SK-N-MC (cell line): ENCODE measurements at regions not wholly inside any gene's neighbourhood (a gene's known extent, or its start where the extent isn't known, plus 50 kb on each side); places are given as distances from the start of the nearest gene placed in this dataset.
"Not testable (repeated sequence)": the region's sequence is repeated elsewhere in the genome, so short reads cannot be mapped to it uniquely, and the experiment has no call there.

Experiments
- DNase-seq: peaks from one replicate; pipeline ENCODE4 v3.0.0-alpha.2; 2011; ENCODE audit warnings: low read depth, low spot score
- H3K27ac ChIP-seq: fragments of 200-600 bp; sonication (generic); 2 replicates; pipeline ENCODE4 v1.5.1; 2016; ENCODE audit warnings: mixed run types
- H3K36me3 ChIP-seq: fragments of 200-600 bp; sonication (generic); 2 replicates; pipeline ENCODE4 v1.6.1; 2017; ENCODE audit warnings: antibody characterized with exemption, low read length, mixed read lengths; ENCODE audit not compliant: insufficient read depth
- H3K4me3 ChIP-seq: fragments of 200-600 bp; sonication (generic); 2 replicates; pipeline ENCODE4 v1.5.1; 2016
- H3K9ac ChIP-seq: fragments of 200-600 bp; sonication (generic); 2 replicates; pipeline ENCODE4 v1.8.0; 2017; ENCODE audit warnings: mixed run types, mixed read lengths; ENCODE audit not compliant: insufficient read length
- H3K9me3 ChIP-seq: fragments of 200-600 bp; sonication (generic); 2 replicates; pipeline ENCODE4 v1.6.1; 2017; ENCODE audit warnings: low read depth, mild to moderate bottlenecking, antibody characterized with exemption, low read length, moderate library complexity, mixed read lengths
- EZH2 ChIP-seq: fragments of 200-600 bp; sonication (generic); IDR thresholded peaks from one replicate; pipeline ENCODE4 v1.6.1; 2017; ENCODE audit warnings: antibody characterized with exemption
- FOXP2 ChIP-seq: optimal IDR thresholded peaks from 2 replicates; pipeline ENCODE3; 2011; ENCODE audit warnings: mild to moderate bottlenecking, moderate library complexity; ENCODE audit not compliant: insufficient read depth; ENCODE audit errors: extremely low read length, control extremely low read depth
- POLR2AphosphoS5 ChIP-seq: IDR thresholded peaks from 2 replicates; pipeline ENCODE4 v1.6.1; 2012; ENCODE audit warnings: mild to moderate bottlenecking, low read depth, low read length, borderline replicate concordance

- Histone ChIP-seq H3K4me3 (no peak overlapping the region), H3K27ac (no peak overlapping the region), H3K9me3 (no peaks in the 10 kb centered on the region), H3K36me3 (no peaks in the 10 kb centered on the region), H3K9ac (no peak overlapping the region)
- no peak for DNase-seq
- no peak for TF ChIP-seq POLR2AphosphoS5
These were observed 256.5 kb downstream of the SEC61B start for GRCh38 chr9:99478469-99479027.

GRCh38 chr9:99479929-99480328 is 257.8 kb downstream of the SEC61B start:
- TF ChIP-seq EZH2 = no peak
- no peak for TF ChIP-seq POLR2AphosphoS5
- no peak for TF ChIP-seq FOXP2
- Histone ChIP-seq H3K36me3 (no peaks in the 10 kb centered on the region), H3K9me3 (no peaks in the 10 kb centered on the region), H3K27ac (no peak overlapping the region), H3K9ac (no peak overlapping the region), H3K4me3 (no peak overlapping the region)
- no peak for DNase-seq

DNA sequence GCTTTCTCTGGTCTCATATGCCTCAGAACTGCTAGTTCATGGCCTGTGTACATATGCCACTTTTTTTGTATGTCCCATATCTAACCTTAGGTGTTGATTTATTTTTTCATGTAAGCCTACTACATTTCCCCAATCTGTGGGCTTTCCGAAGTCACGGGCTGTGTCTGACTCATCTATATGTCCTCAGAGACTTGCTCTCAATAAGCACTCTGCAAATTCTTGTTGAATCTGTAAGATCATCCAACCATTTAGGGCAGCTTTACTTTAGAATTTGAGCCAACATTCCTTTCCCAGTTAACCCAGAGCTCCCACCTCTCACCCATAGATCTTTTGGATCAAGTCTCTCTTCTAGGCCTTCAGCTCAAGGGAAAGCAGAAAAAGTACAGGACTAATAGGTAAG is 263.4 kb downstream of the SEC61B start:
- Histone ChIP-seq H3K4me3 (no peak overlapping the region), H3K9ac (no peak overlapping the region), H3K9me3 (no peaks in the 10 kb centered on the region), H3K27ac (no peak overlapping the region), H3K36me3 (no peaks in the 10 kb centered on the region)
- TF ChIP-seq POLR2AphosphoS5 (no peak), FOXP2 (no peak), EZH2 (no peak)
- no peak for DNase-seq

DNA sequence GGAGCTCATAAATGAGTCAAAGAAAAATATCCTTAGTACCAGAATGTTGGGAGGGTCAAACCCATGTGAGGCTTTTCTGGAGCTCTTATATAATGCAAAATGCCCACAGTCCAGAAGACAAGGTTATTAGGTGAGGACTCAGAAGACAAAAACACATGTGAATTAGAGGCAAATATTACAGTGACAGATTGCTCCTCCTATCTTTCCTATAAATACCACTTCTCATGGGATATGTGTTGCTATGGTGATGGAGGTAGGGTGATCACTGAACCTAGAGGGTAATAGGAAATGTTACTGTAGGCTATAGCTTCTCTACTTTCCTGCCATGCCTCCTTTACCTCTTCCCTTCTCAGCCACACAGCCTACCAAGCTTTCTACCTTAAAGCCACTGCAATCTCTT is 264.6 kb downstream of the SEC61B start:
- Histone ChIP-seq H3K4me3 (no peak overlapping the region), H3K36me3 (no peaks in the 10 kb centered on the region), H3K27ac (no peak overlapping the region), H3K9ac (no peak overlapping the region), H3K9me3 (no peaks in the 10 kb centered on the region)
- DNase-seq = no peak
- TF ChIP-seq FOXP2 (no peak), EZH2 (no peak), POLR2AphosphoS5 (no peak)

DNA sequence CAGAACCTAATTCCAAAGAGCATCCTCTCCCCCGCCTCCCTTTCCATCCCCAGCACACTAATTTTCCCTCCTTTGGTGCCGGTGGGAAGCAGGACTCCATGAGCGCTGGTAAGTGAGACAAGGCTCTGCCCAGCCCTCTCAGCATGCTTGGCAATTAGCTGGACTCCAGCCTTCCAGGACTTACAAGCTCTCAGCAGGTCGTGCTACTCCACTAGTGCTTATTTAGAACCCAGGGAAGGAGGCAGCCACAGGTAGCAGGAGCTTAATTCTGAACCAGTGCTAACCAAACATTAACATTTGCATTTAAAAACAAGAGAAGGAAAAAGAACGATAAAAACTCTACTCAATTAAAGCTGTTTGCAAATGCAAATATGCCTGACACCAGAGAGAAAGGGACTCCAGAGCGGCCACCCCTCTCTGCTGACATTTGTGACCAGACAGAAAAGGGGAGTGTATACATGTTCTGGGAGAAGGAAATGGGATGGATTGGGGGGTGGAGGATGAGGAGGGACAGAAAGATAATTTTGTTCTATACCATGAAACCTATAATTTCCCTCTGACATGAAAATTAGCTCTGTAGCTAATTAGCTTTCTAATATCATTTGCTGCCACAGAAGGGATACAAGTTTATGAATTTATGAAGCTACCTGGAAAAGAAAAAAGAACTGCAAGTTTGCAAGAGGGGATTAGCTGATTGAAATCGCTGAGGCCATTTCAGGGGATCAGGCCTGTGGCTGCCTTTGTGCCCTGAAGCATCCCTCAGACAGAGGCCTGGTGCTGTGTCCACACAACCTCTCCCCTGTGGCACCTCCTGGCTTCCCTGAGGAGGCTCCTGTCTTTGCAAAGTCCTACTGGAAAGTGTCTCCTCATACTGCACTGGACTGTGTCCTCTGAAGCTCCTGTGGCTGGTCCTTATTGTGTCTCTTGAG is 266.3 kb downstream of the SEC61B start:
- no peak overlapping the region for H3K9ac ChIP-seq
- H3K4me3 ChIP-seq = no peak overlapping the region
- no peak for DNase-seq

DNA sequence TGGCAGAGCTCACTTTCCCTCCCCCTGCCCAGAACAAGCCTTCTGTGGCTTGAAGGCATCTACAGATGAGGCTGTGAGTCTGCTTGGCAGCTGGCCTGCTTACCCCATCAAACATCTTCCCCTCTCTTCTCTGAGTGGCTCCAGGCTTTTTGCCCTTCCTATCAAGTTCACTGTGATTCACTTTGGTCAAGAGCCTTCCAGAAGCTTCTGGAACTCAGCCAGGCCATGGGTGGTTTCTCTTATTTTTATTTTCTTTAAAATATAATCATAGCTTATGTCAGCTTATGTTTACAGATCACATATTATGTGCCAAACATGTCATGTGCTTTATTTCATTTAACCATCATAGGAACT is 267.0 kb downstream of the SEC61B start:
- no peak overlapping the region for H3K4me3 ChIP-seq
- H3K27ac ChIP-seq = no peak overlapping the region
- no peak for DNase-seq
- no peak for TF ChIP-seq FOXP2
- no peak for TF ChIP-seq EZH2
- no peak for TF ChIP-seq POLR2AphosphoS5
- no peak overlapping the region for H3K9ac ChIP-seq
- no peaks in the 10 kb centered on the region for H3K9me3 ChIP-seq
- H3K36me3 ChIP-seq = no peaks in the 10 kb centered on the region

More for the DNA sequence above, 266.3 kb downstream of the SEC61B start:
- TF ChIP-seq FOXP2 = no peak
- no peaks in the 10 kb centered on the region for H3K9me3 ChIP-seq
- H3K36me3 ChIP-seq = no peaks in the 10 kb centered on the region
- no peak overlapping the region for H3K27ac ChIP-seq

- H3K4me3 ChIP-seq = no peak overlapping the region
- H3K27ac ChIP-seq = no peak overlapping the region
- DNase-seq = no peak
- H3K9me3 ChIP-seq = no peaks in the 10 kb centered on the region
- TF ChIP-seq EZH2 (no peak), FOXP2 (no peak), POLR2AphosphoS5 (no peak)
- H3K9ac ChIP-seq = no peak overlapping the region
- H3K36me3 ChIP-seq = no peaks in the 10 kb centered on the region
These were observed 268.6 kb downstream of the SEC61B start for GRCh38 chr9:99490729-99491128.

DNA sequence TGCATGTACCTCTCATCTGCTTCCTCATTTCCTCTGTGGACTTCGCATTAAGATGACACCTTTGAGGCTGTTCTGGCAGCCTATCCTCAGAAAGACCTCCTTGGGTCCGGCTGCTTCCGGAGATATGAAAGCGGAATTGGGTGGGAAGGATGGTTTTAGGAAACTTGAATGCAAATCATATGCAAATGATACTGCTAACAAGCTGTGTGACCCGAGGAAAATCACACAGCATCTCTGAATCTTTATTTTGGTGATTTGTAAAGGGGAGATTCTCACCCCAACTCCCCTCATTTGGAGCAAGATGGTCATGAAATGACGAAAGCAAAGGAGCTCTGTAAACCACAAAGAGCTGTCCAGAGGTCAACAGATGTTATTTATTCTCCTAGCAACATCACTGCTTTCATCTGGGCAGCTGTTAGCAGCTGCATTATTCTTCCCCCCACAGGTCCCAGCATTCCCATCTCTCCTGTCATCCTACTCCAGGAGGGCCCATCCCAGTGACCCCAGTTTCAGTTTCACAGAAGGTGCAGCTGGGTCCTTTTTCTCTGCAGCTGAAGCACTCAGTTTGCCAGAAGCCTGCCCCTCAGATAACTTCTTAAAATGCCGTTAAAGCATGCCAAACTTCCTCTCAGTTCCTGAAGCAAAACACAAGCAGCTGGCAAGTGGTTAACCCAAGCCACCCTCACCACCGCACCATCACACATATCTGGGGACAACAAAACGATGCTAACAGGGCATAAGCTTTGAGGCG is 269.5 kb downstream of the SEC61B start:
- H3K36me3 ChIP-seq = no peaks in the 10 kb centered on the region
- no peak for TF ChIP-seq FOXP2
- no peak for TF ChIP-seq POLR2AphosphoS5
- no peak for TF ChIP-seq EZH2
- no peak for DNase-seq
- no peak overlapping the region for H3K27ac ChIP-seq
- no peak overlapping the region for H3K9ac ChIP-seq
- H3K4me3 ChIP-seq = no peak overlapping the region
- H3K9me3 ChIP-seq = no peaks in the 10 kb centered on the region

- no peak for DNase-seq
- no peak overlapping the region for H3K27ac ChIP-seq
These were observed 275.6 kb downstream of the SEC61B start for GRCh38 chr9:99497641-99498040.

GRCh38 chr9:99498979-99499378 is 276.9 kb downstream of the SEC61B start:
- not testable (repeated sequence) for H3K27ac ChIP-seq, H3K4me3 ChIP-seq, DNase-seq, H3K9me3 ChIP-seq, H3K36me3 ChIP-seq, H3K9ac ChIP-seq

More at GRCh38 chr9:99497641-99498040, 275.6 kb downstream of the SEC61B start:
- TF ChIP-seq FOXP2 (no peak), EZH2 (no peak), POLR2AphosphoS5 (no peak)
- no peaks in the 10 kb centered on the region for H3K9me3 ChIP-seq
- no peaks in the 10 kb centered on the region for H3K36me3 ChIP-seq
- H3K4me3 ChIP-seq = no peak overlapping the region
- H3K9ac ChIP-seq = no peak overlapping the region
